ENCODE measurements at regions not wholly inside any gene's neighbourhood (a gene's known extent, or its start where the extent isn't known, plus 50 kb on each side); places are given as distances from the start of the nearest gene placed in this dataset.

DNA sequence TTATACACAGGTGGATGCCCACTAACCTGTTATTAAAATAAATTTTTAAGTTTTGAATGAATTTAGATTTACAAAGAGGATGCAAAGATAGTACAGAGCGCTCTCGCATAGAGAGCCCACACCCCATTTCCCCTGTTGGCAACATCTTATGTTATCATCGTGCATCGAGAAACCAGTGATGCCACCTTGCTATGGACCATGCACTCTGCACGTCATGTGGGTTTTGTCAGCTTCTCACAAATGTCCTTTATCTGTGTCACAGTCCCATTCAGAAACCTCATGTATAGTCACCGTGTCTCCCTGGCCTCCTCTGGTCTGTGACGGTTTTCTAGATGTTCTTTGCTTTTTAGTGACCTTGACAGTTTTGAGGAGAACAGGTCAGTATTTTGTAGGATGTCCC lies 60.0 kb downstream of the ING1 start:
- DNase-seq: no peak

DNA sequence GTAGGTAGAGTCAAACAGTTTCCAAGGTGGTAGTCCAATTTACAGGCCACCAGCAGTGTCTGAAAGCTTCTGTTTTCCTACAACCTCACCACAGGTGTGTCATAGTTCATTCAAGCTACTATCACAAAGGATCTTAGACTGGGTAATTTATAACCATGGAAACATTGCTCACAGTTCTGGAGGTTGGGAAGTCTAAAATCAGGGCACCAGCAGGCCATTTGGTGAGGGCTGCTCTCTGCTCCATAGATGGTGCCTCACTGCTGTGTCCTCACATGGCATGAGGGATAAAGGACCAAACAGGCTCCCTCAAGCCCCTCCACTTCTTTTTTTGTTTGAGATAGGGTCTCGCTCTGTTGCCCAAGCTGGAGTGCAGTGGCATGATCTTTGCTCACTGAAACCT lies 60.6 kb downstream of the ING1 start:
- DNase-seq: no peak

DNA sequence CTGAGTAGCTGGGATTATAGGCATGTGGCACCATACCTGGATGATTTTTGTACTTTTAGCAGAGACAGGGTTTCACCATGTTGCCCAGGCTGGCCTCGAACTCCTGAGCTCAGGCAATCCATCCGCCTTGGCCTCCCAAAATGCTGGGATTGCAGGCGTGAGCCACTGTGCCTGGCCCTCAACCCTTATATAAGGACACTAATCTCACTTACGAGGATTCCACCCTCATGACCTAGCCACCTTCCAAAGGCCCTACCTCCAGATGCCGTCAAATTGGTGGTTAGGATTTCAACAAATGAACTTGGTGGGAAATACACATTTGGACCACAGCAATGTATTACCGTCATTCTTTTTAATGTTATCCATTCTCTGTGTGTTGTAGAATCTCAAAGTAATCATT lies 61.0 kb downstream of the ING1 start:
- DNase-seq: no peak

DNA sequence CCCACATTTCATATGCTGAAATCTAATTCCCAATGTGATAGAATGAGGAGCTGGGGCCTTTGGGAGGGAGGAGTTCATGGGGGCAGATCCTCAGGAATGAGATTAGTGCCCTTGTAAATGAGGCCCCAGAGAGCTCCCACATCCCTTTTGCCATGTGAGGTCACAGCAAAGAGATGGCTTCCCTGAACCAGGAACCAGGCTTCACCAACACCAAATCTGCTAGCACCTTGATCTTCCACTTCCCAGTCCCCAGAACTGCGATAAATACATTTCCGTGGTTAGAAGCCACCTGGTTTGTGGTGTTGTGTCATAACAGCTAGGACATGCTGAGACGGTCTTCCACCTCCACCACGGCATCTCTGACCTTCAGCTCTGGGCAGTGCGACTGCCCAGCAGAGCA lies 62.1 kb downstream of the ING1 start:
- DNase-seq: no peak

DNA sequence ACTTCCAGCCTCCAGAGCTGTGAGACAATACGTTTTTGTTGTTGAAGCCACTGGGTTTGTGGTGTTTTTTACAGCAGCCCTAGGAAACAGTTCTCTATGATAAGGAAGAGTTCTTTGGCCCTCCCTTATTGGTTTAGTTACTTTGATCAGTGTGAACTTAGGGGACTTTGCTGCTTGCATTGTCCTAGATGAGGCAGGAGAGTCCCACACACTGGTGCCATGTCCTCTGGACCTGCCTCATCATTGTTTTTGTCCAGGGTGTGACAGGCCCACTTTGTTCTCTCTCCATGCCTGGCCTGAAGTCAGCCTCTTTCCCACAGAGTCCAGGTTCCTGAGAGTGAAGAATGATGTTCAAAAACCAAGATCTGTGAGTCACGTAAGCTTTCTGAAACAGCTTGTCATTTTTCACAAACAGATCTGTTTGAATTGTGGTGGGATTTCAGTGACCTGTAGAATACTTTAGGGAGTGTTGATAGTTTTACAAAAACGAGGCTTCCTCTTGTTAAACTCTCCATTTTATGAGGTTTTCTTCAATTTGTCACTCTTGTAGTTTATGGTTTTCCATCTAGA lies 63.8 kb downstream of the ING1 start:
- no peak for DNase-seq

DNA sequence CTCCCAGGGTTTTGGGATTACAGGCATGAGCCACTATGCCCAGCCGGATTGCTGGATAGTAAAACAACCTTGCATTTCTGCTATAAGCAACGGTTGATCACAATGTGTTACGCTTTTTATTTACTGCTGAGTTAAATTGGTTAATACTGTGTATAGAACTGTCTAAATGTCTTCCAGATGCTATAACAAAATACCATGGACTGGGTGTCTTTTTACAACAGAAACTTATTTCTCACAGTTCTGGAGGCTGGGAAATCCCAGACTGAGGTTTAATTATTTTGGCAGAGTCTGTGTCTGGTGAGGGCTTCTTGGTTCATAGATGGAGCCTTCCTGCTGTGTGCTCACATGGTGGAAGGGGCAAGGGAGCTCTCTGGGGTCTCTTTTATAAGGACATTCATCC lies 65.5 kb downstream of the ING1 start:
- DNase-seq: no peak

DNA sequence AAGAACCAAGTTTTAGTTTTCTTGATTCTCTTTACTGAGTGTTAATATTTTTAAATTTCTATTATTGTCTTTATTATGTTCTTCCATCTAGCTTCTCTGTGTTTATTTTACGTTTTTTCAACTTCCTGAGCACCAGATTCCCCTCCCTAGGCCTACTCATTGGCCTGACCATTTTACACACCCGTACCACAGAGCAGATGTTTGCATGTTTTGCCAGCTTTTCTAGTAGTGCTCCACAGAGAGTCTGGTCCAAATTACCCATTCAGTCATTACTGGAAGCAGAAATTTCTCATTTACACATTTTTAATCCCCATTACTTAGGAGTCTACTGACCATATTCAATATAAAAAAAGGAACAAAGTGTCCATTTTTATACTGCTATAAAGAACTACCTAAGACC lies 66.9 kb downstream of the ING1 start:
- DNase-seq: no peak

DNA sequence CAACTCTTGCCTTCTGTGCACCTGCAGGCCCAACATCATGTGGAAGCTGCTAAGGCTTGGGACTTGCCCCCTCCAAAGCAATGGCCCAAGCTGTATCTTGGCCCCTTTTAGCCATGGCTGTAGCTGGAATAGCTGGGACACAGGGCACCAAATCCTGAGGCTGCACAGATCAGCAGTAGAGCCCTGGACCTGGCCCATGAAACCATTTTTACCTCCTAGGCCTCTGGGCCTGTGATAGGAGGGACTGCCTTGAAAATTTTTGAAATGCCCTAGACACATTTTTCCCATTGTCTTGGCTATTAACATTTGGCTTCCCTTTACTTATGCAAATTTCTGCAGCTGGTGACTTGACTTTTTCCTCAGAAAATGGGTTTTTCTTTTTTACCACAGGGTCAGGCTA lies 68.7 kb downstream of the ING1 start:
- no peak for DNase-seq

DNA sequence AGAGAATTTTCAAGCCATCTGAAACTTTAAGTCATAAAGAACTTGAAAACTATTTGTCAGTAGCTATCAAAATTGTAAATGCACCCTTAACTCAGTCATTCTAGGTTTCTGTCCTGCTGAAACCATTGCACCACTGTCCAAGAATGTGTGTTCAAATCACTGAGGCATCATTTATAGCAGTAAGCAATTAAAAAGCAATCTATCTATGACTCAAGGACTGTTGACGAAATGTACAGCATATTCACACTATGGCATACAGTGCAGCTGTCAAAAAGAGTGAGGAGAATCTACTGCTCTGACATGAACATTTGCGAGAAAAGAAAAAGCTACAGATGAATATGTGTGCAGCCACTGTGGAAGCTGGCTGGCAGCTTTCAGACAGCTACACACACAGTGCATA lies 71.2 kb downstream of the ING1 start:
- DNase-seq: no peak

DNA sequence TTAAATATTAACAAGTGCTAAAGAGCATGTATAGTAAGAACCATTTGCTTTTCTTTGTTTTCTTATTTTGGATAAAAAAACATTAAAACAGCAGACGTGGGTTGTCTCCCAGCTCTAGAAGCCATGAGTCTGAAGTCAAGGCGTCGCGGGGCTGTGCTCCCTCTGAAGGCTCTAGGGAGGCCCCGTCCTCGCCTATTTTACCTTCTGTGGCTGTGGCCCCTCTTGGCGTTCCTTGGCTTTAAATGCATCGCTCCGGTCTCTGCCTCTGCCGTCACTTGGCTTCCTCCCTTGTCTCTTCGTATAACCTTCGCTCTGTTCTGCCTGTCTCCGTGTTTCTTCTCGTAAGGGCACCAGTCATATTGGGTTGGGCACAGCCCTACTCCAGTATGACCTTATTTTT lies 75.3 kb downstream of the ING1 start:
- no peak for DNase-seq

DNA sequence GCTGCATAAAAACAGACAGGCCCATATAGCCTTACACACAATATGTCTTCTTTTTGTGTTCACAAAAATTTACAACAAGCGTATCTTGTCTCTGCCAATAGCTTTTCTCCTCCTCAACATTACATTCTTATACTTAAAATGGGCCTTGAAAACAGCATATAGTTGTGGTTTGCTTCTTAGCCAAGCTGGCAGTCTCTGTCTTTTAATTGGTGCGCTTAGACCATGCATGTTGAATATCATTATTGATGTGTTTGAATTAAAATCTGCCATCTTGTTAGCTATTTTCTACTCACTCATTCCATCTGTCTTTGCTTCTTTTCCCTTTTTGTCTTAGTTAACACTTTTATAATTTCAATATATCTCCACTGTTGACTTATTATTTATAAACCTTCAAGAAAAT lies 76.4 kb downstream of the ING1 start:
- no peak for DNase-seq

DNA sequence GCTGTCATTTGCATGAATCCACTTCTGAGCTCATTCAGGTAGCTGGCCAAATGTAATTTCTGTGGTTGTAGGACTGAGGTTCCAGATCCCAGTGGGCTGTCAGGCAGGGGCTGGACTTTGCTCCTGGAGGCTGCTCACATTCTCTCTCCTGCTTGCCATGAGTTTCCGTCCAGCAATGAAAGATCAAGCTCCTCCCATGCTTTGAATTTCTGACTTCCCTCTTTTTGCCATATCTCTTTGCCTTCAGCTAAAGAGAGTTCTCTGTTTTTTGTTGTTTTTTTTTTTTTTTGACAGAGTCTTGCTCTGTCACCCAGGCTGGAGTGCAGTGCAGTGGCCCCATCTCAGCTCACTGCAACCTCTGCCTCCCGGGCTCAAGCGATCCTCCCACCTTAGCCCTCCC lies 76.9 kb downstream of the ING1 start:
- DNase-seq: no peak

DNA sequence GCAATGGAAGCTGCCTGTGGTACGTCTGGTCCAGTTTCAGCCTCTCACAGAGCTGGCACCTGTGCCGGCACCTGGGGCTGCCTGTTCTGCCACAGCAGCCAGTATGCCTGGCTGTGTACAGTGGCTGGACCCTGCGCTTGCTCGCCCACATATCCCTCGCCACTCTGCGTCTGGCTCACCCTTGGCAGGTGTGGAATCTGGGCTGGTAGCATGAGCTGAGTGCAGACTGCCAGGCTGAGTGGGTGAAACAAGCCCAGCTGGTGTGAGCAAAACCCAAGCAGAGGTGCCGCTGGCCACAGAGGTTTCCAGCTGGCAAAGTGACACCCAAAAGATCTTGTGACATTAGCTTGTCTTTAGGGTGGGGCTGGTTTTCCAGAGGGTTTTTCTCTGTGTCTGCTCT lies 80.7 kb downstream of the ING1 start:
- DNase-seq: no peak

DNA sequence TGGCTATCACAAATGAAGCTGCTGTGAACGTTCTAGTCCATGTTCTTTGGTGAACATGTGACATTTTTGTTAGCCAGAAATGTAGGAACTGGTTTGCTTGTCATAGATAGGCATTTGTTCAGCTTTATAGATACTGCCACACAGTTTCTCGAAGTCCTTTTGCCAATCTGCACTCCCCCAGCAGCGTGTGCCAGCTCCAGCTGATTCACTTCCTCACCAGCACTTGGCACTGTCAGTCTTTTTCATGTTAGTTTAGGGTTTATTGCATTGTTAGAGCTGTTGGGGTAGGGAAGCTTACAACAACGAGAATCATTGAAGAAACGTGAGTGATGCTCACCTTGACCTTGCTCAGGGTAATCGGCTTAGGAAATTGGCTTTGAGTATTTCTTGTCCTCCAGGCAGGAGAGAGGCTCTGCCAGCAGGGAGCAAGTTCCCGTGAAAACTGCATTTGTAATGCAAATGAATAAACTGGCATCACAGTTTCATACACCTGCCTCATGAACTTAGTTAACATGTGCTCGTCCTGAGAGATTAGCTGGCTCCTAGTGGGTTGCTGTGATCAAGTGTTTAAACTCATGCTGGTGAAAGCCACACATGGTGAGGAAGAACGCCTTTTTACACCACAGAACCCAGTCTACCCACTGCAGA lies 83.9 kb downstream of the ING1 start:
- no peak for DNase-seq

DNA sequence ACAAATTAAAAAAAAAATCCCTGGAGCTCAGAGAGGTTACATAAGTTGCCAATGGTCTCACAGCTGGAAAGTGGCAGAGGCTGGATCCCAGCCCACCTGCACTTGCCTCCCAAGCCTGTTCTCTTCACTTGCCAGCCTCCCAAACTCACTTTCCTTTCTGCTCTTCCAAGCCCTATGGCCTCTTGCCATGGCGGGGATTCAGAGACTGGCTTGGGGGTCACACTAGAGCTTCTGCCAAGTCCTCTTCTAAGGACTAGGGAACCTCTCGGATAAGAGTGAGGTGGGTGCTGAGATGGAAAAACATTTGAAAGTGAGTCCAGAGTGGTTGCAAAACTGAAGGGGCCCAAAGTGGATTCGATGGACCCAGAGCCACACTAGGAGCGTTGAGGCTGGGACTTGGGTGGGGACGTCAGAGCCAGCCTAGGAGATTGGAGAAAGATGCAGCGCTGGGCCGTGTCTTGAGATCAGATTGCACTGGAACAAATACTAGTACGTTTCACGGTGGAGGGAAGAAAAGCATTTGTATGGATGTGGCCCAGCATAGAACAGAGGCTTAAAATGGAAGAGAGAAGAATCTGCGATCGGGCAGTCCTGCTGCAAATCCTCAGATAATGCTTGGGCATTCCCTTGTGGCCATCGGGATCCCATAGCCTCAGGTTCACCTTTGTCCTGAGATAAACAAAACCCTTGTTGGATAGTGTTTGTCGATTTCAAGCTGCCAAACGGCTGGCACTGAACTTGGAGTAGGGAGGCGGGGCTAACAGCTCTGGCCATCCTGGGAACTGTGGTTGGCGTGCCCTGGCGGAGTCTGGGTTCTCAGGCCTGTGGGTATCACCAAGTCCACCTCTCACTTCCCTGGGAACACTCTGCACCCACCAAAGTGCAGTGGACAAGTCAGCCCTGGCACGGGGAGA lies 84.8 kb downstream of the ING1 start:
- no peak for DNase-seq

DNA sequence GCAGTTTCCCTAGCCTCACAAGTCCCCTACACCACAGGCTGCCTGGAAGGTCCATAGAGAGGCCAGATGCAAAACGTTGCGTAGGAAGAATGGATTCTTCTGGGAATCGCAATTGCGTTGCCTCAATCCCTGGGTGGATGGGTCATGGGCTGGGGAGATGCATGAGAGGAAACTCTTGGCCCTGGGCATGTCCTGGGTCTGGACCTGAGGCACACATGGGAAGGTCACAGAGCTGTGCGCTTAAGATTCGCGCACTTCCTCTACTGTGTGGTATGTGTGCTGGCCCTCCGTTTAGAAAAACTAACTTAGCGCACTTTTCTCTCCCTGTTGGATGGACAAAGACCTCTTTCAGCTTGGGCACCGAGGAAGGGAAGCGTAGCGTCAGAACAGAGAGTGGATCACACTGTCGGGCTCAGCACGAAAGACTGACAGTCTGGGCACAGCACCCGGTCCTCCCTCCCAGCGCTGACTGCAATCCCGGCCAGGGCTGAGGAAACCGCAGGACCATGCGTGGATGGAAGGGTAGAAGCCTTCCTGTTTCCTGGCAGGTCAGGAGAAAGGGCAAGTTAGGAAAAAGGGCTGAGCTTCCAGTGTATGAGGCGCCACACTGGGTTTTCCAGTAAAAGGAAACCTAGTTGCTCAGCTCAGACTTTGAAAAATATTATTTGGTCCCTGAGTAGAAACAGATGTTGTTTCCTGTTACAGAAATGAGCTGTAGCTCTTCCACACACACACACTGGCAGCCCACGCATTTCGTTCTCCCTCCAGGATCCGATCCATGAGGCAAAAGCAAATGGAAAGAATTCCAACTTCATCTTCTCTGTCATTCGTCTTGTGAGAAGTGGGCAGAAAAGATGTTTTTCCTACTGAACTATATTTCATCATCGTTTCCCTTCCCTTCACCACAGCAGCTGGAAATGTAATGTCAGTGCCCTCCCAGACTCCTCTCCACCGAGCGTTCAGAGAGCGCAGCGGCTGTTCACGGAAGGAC lies 86.0 kb downstream of the ING1 start:
- no peak for DNase-seq

DNA sequence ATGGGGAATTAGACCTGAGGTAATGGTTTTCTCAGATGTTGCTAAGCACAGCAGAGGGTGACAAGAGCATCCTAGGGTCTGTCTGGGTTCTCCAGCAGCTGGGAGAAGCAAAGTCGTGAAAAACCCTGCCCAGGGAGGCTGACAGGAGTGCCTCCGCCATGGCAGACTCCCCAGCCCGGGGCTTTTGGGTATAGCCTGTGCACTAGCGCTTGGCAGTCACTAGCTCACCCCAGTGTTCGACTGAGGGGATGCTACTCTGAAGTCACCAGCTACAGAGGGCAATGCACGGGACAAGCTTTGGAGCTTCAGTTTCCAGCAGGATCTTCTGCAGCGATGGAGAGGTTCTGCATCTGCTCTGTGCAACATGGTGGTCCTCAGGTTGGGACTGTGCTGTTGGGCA lies 87.5 kb downstream of the ING1 start:
- DNase-seq: no peak

DNA sequence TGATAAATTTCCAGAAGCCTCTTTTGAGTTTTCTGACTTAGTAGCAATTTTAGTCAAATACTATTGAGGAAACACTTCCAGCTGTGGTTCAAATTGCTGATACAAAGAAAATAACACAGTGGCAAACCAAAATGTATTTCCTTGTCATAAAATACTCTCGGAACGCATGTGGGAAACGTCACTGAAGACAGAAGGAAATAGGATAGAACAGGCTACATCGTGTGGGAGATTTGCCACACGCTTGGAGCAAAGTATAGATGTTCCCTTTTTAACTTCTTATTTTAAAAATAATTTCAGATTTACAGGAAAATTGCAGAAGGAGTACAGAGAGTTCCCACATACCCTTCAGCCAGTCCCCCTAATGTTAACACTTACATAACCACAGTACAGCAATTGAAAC lies 88.8 kb downstream of the ING1 start:
- DNase-seq: no peak

DNA sequence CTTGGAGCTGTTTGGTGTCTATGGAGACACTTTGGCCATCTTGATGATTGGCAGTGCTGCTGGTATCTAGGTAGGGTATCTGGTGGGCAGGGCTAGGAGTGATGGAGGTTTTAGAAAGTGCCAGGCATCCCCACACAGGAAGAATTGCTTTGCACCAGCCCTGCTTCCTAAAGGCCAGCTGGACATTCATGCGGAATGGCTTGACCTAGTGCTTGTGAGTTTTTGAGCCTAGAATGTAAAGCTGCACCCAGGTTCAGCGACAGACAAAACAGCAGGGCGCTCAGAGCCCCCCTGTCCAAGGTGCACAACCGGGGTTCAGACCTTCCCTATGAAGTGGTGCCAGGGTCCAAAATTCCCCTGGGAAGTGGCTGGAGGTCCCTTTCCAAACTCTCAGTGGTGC lies 93.1 kb downstream of the ING1 start:
- no peak for DNase-seq

DNA sequence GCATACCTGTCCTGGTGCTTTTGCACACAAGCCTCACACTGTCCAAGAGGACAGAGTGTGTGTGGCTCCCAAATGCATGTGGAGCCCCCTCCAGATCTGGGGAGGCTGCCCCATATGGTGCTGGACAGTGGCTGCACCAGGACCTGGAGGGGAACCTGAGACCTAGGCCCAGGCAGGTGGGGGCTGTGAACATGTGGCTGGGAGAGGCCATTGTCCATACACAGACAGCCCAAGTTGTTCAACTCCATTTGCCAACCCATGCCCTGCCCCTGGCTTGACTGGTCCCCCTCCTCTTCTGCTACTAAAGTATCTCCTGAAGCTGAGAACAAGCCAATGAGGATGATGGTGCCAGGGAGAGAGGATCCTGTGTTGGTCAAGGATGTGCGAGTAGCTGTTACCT lies 94.0 kb downstream of the ING1 start:
- DNase-seq: no peak

DNA sequence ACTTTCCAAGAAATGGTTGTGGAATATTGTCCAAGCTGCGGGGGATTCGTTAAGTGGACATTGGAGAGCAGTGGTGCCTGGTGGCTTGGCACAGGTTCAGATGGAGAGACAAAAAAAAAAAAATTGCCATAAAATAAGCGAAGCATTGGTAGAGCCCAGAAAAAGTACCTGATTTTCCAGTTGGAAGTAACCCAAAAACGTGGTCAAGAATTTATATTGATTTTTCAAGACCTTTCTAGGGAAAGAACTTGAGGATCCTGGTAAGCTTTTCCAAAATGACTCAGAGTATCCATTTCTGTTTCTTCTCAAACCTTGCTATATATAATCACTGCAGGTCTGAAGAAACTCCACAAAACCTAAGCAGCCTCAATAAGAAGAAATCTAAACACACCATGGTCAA lies 94.6 kb downstream of the ING1 start:
- DNase-seq: no peak

DNA sequence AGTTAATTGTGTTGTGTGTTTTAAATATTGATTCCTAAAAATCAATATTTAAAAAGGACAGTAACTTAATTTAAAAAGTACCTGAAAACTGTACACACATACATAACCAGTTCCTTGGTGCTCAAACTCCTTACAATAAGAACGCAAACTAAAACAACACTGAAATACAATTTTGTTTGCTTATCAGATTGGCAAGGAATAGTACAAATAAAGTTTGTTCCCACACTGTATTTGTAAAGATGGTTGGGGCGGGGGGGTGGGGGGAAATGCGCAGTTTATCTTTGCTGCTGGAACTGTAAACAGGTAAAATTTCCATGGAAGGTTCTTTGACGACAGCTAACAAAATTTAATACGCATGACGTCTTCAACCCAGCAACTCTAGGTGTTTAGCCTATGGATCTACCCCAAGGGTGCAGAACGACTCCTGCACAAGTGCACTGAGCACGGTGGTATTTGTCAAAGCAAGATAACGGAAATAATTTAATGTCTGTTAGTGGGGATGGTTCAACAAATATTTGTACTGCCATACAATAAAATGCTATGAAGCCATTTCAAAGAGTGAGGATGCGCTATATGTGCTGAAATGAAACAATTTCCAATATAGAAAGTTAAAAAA lies 96.5 kb downstream of the ING1 start:
- DNase-seq: no peak
